GM19328 (cell line): ENCODE measurements at regions not wholly inside any gene's neighbourhood (a gene's known extent, or its start where the extent isn't known, plus 50 kb on each side); places are given as distances from the start of the nearest gene placed in this dataset.
A peak's percentile ranks its signal among the peaks of the same experiment; 100 is the strongest.
"Not testable (repeated sequence)": the region's sequence is repeated elsewhere in the genome, so short reads cannot be mapped to it uniquely, and the experiment has no call there.

Experiments
- ATAC-seq: cut with Tn5 transposase; IDR thresholded peaks from one replicate; pipeline ENCODE4 v1.9.1; 2021; ENCODE audit warnings: mild to moderate bottlenecking, moderate library complexity; ENCODE audit not compliant: unreplicated experiment

GRCh38 chr21:25489673-25490072 is 117.6 kb downstream of the MRPL39 start:
- no peak for ATAC-seq

- ATAC-seq = peak; percentile 46
Measured at GRCh38 chr21:25487046-25487594, 120.2 kb downstream of the MRPL39 start.

- no peak for ATAC-seq
Measured at GRCh38 chr21:25485914-25486313, 121.4 kb downstream of the MRPL39 start.

- no peak for ATAC-seq
Measured at GRCh38 chr21:25467896-25468295, 139.4 kb downstream of the MRPL39 start.

- not testable (repeated sequence) for ATAC-seq
Measured at GRCh38 chr21:25467071-25467470, 140.2 kb downstream of the MRPL39 start.

GRCh38 chr21:25466470-25466869 is 140.8 kb downstream of the MRPL39 start:
- ATAC-seq = no peak

GRCh38 chr21:25465263-25465662 is 142.0 kb downstream of the MRPL39 start:
- no peak for ATAC-seq

- ATAC-seq = peak; percentile 45
Measured at GRCh38 chr21:25464275-25464674, 143.0 kb downstream of the MRPL39 start.

GRCh38 chr21:25462517-25462971 is 144.7 kb downstream of the MRPL39 start:
- ATAC-seq = peak; percentile 49

- ATAC-seq = no peak
Measured at GRCh38 chr21:25461725-25462124, 145.6 kb downstream of the MRPL39 start.

- no peak for ATAC-seq
Measured at GRCh38 chr21:25459993-25460392, 147.3 kb downstream of the MRPL39 start.

GRCh38 chr21:25459365-25459764 is 147.9 kb downstream of the MRPL39 start:
- no peak for ATAC-seq

- ATAC-seq = no peak
Measured at GRCh38 chr21:25458484-25458883, 148.8 kb downstream of the MRPL39 start.

- no peak for ATAC-seq
Measured at GRCh38 chr21:25457946-25458345, 149.3 kb downstream of the MRPL39 start.

- peak; percentile 61 for ATAC-seq
Measured at GRCh38 chr21:25457411-25457810, 149.9 kb downstream of the MRPL39 start.

- ATAC-seq = no peak
Measured at GRCh38 chr21:25456672-25457071, 150.6 kb downstream of the MRPL39 start.

- no peak for ATAC-seq
Measured at GRCh38 chr21:25453524-25453923, 153.8 kb downstream of the MRPL39 start.

GRCh38 chr21:25449950-25450349 is 157.3 kb downstream of the MRPL39 start:
- ATAC-seq = no peak

- no peak for ATAC-seq
Measured at GRCh38 chr21:25441835-25442234, 165.4 kb downstream of the MRPL39 start.

- ATAC-seq = not testable (repeated sequence)
Measured at GRCh38 chr21:25437465-25437864, 169.8 kb downstream of the MRPL39 start.

- ATAC-seq = peak; percentile 38
Measured at GRCh38 chr21:25428537-25428936, 178.7 kb downstream of the MRPL39 start.

- ATAC-seq = no peak
Measured at GRCh38 chr21:25427828-25428227, 179.5 kb downstream of the MRPL39 start.

GRCh38 chr21:25426580-25426979 is 180.7 kb downstream of the MRPL39 start:
- ATAC-seq = no peak
